HEK293 (cell line): ENCODE measurements at regions not wholly inside any gene's neighbourhood (a gene's known extent, or its start where the extent isn't known, plus 50 kb on each side); places are given as distances from the start of the nearest gene placed in this dataset.

Source experiments
- PRDM10 ChIP-seq: fragments of 450-650 bp; formaldehyde crosslinking; IDR thresholded peaks from 2 replicates; pipeline ENCODE4 v1.5.1; 2016; ENCODE audit warnings: missing biosample characterization, missing genetic modification characterization
- YY1 ChIP-seq: fragments of 450-650 bp; formaldehyde crosslinking; IDR thresholded peaks from 2 replicates; pipeline ENCODE4 v1.5.1; 2018; ENCODE audit warnings: missing biosample characterization, missing genetic modification characterization
- ZBTB7A ChIP-seq: fragments of 450-650 bp; formaldehyde crosslinking; IDR thresholded peaks from 2 replicates; pipeline ENCODE4 v1.5.1; 2016; ENCODE audit warnings: low read depth, missing biosample characterization, missing genetic modification characterization
- ZNF148 ChIP-seq: fragments of 450-650 bp; formaldehyde crosslinking; IDR thresholded peaks from 2 replicates; pipeline ENCODE4 v1.5.0; 2017; ENCODE audit warnings: missing biosample characterization, missing genetic modification characterization, borderline replicate concordance
- ZNF488 ChIP-seq: fragments of 450-650 bp; formaldehyde crosslinking; IDR thresholded peaks from 2 replicates; pipeline ENCODE4 v1.5.1; 2016; ENCODE audit warnings: missing biosample characterization, missing genetic modification characterization
- ZNF510 ChIP-seq: fragments of 450-650 bp; formaldehyde crosslinking; IDR thresholded peaks from 2 replicates; pipeline ENCODE4 v1.5.1; 2018; ENCODE audit warnings: mild to moderate bottlenecking, missing genetic modification characterization, missing biosample characterization; ENCODE audit not compliant: insufficient replicate concordance
- ZNF530 ChIP-seq: fragments of 450-650 bp; formaldehyde crosslinking; IDR thresholded peaks from 2 replicates; pipeline ENCODE4 v1.5.1; 2016; ENCODE audit warnings: low read depth, missing biosample characterization, missing genetic modification characterization
- ZNF645 ChIP-seq: fragments of 450-650 bp; formaldehyde crosslinking; IDR thresholded peaks from 2 replicates; pipeline ENCODE4; 2016; ENCODE audit warnings: missing biosample characterization, missing genetic modification characterization
- TF ChIP-seq, protein P1 (sequence below): fragments of 450-650 bp; formaldehyde crosslinking; IDR thresholded peaks from 2 replicates; pipeline ENCODE4 v1.5.1; 2016; ENCODE audit warnings: missing biosample characterization, missing genetic modification characterization
- TF ChIP-seq, protein P2 (sequence below): fragments of 450-650 bp; formaldehyde crosslinking; IDR thresholded peaks from 2 replicates; pipeline ENCODE4 v1.5.1; 2016; ENCODE audit warnings: missing biosample characterization, missing genetic modification characterization

- TF ChIP-seq, protein P1, sequence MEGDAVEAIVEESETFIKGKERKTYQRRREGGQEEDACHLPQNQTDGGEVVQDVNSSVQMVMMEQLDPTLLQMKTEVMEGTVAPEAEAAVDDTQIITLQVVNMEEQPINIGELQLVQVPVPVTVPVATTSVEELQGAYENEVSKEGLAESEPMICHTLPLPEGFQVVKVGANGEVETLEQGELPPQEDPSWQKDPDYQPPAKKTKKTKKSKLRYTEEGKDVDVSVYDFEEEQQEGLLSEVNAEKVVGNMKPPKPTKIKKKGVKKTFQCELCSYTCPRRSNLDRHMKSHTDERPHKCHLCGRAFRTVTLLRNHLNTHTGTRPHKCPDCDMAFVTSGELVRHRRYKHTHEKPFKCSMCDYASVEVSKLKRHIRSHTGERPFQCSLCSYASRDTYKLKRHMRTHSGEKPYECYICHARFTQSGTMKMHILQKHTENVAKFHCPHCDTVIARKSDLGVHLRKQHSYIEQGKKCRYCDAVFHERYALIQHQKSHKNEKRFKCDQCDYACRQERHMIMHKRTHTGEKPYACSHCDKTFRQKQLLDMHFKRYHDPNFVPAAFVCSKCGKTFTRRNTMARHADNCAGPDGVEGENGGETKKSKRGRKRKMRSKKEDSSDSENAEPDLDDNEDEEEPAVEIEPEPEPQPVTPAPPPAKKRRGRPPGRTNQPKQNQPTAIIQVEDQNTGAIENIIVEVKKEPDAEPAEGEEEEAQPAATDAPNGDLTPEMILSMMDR (tag by site-specific recombination) = no peak
- TF ChIP-seq ZBTB7A (tag by site-specific recombination) (no peak), YY1 (no peak), ZNF510 (tag by site-specific recombination) (no peak), ZNF148 (no peak), PRDM10 (tag by site-specific recombination) (no peak), ZNF488 (no peak), ZNF645 (no peak), ZNF530 (tag by site-specific recombination) (no peak)
- TF ChIP-seq, protein P2, sequence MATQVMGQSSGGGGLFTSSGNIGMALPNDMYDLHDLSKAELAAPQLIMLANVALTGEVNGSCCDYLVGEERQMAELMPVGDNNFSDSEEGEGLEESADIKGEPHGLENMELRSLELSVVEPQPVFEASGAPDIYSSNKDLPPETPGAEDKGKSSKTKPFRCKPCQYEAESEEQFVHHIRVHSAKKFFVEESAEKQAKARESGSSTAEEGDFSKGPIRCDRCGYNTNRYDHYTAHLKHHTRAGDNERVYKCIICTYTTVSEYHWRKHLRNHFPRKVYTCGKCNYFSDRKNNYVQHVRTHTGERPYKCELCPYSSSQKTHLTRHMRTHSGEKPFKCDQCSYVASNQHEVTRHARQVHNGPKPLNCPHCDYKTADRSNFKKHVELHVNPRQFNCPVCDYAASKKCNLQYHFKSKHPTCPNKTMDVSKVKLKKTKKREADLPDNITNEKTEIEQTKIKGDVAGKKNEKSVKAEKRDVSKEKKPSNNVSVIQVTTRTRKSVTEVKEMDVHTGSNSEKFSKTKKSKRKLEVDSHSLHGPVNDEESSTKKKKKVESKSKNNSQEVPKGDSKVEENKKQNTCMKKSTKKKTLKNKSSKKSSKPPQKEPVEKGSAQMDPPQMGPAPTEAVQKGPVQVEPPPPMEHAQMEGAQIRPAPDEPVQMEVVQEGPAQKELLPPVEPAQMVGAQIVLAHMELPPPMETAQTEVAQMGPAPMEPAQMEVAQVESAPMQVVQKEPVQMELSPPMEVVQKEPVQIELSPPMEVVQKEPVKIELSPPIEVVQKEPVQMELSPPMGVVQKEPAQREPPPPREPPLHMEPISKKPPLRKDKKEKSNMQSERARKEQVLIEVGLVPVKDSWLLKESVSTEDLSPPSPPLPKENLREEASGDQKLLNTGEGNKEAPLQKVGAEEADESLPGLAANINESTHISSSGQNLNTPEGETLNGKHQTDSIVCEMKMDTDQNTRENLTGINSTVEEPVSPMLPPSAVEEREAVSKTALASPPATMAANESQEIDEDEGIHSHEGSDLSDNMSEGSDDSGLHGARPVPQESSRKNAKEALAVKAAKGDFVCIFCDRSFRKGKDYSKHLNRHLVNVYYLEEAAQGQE = no peak
Measured at GRCh38 chr3:151940481-151940880, 67.0 kb downstream of the SUCNR1 start.
